ENCODE measurements at regions not wholly inside any gene's neighbourhood (a gene's known extent, or its start where the extent isn't known, plus 50 kb on each side); places are given as distances from the start of the nearest gene placed in this dataset.

DNA sequence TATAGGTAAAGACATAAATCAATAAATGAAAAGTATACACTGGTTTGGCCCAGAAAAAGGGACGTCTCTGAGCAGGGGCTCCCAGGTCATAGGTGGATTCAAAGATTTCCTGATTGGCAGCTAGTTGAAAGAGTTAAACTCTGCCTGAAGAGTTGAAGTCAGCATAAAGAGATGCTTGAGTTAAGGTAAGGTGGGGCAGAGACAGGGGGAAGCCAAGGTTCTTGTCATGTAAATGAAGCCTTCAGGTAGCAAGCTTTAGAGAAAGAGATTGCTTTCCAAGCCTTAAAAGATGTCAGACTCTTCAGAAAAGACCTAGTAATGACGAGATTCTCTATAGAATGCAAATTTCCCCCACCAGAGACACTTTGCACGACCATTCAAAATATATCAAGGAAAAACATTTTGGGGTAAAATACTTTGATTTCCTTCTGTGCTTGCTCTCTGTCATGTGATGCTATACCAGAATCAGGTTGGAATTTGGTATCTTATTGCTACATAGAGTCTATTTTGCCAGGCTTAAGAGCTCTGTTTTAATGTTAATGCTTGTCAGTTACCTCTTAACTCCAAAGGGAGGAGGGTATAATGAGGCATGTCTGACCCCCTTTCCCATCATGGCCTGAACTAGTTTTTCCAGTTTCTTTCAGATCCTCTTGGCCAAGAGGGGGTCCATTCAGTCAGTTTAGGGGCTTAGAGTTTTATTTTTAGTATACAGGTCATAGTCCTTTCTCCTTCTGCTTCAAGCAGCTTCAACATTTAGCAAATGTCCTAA lies 429.6 kb downstream of the ADRA2A start:
- Histone ChIP-seq H3K36me3 (ENCODE audit: control insufficient read depth, insufficient read depth, low read length) (no peaks in the 10 kb centered on the region), H3K4me3 (ENCODE audit: low read depth, low read length) (no peak overlapping the region), H3K27me3 (ENCODE audit: control insufficient read depth, insufficient read depth, low read length) (no peaks in the 10 kb centered on the region)
- CTCF ChIA-PET = no interaction called here
- TF ChIP-seq, protein P1, sequence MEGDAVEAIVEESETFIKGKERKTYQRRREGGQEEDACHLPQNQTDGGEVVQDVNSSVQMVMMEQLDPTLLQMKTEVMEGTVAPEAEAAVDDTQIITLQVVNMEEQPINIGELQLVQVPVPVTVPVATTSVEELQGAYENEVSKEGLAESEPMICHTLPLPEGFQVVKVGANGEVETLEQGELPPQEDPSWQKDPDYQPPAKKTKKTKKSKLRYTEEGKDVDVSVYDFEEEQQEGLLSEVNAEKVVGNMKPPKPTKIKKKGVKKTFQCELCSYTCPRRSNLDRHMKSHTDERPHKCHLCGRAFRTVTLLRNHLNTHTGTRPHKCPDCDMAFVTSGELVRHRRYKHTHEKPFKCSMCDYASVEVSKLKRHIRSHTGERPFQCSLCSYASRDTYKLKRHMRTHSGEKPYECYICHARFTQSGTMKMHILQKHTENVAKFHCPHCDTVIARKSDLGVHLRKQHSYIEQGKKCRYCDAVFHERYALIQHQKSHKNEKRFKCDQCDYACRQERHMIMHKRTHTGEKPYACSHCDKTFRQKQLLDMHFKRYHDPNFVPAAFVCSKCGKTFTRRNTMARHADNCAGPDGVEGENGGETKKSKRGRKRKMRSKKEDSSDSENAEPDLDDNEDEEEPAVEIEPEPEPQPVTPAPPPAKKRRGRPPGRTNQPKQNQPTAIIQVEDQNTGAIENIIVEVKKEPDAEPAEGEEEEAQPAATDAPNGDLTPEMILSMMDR (IDR thresholded peaks at IDR 0.05; ENCODE audit: insufficient read depth, low read depth, low read length) = no peak
- no peak for DNase-seq (ENCODE audit: low read depth)
- POLR2A ChIA-PET = interaction anchor here (0.6 kb wide), 1 partner anchor 10 kb away, joined by 3 read pairs; no protein-coding TSS in a partner anchor

DNA sequence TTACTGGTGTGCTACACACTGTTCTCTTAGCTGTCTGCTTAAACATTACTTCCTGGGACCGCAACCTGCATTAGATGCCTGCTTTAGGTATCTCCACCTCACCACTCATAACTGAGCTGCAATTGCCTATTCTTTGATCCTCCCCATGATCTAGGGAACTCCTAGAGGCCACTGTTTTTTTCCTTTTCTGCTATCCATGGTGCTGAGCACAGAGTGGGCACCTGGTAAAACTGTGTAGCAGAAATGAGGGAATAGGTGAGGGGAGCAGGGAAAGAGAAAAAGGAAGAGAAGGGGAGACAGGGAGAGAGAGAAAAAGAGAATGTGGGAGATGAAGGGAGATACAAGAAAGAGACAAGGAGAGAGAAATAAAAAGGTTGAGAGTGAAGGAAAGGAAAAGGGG lies 434.9 kb downstream of the ADRA2A start:
- H3K4me3 ChIP-seq (ENCODE audit: low read depth, low read length) = no peak overlapping the region
- DNase-seq (ENCODE audit: low read depth) = no peak
- CTCF ChIA-PET = no interaction called here
- no peaks in the 10 kb centered on the region for H3K36me3 ChIP-seq (ENCODE audit: control insufficient read depth, insufficient read depth, low read length)
- TF ChIP-seq, protein P1 (IDR thresholded peaks at IDR 0.05; ENCODE audit: insufficient read depth, low read depth, low read length) = no peak
- POLR2A ChIA-PET = no interaction called here
- H3K27me3 ChIP-seq (ENCODE audit: control insufficient read depth, insufficient read depth, low read length) = no peaks in the 10 kb centered on the region

DNA sequence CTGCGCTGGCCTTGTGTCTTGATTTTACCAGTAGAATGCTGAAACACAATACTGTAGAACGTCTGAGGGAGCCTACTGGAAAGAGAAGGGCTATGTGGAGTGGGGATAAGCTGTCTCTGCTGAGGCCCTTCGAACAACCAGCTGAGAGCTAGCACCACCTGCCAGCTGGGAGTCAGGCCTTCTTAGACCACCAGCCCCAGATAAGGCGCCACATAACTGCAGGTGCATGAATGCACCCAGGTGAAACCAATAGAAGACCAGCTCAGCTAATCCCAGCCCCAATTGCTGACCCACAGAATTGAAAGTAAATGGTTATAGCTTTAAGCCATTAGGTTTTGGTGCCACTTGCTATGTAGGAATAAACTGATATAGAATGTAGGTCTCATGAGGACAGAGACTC lies 438.4 kb downstream of the ADRA2A start:
- ChIA-PET POLR2A (no interaction called here), CTCF (no interaction called here)

DNA sequence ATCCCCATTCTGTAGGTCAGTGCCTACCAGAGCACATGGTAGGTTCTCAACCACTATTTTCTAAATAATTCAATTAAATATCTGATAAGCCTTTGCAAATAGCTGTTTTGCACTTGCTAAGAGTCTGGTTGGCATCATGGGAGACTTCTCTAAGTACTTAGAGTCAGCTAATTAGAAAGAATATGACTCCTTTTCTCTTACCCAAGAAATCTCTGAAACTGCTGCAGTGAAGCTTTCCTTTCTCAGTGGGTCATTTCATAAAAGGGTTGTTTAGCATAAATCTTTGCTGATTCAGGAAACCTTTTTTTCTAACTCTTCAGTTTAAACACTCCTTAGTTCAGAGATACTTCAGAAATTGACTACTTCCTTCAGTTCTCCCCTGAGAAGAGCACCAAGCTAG lies 438.9 kb downstream of the ADRA2A start:
- DNase-seq (ENCODE audit: low read depth) = no peak
- no peak overlapping the region for H3K4me3 ChIP-seq (ENCODE audit: low read depth, low read length)
- no peaks in the 10 kb centered on the region for H3K27me3 ChIP-seq (ENCODE audit: control insufficient read depth, insufficient read depth, low read length)
- POLR2A ChIA-PET = no interaction called here
- no peaks in the 10 kb centered on the region for H3K36me3 ChIP-seq (ENCODE audit: control insufficient read depth, insufficient read depth, low read length)
- CTCF ChIA-PET = no interaction called here
- TF ChIP-seq, protein P1 (IDR thresholded peaks at IDR 0.05; ENCODE audit: insufficient read depth, low read depth, low read length) = no peak

More for the DNA sequence above, 438.4 kb downstream of the ADRA2A start:
- no peaks in the 10 kb centered on the region for H3K36me3 ChIP-seq (ENCODE audit: control insufficient read depth, insufficient read depth, low read length)
- no peak overlapping the region for H3K4me3 ChIP-seq (ENCODE audit: low read depth, low read length)
- no peak for DNase-seq (ENCODE audit: low read depth)
- TF ChIP-seq, protein P1 (IDR thresholded peaks at IDR 0.05; ENCODE audit: insufficient read depth, low read depth, low read length) = no peak
- no peaks in the 10 kb centered on the region for H3K27me3 ChIP-seq (ENCODE audit: control insufficient read depth, insufficient read depth, low read length)

DNA sequence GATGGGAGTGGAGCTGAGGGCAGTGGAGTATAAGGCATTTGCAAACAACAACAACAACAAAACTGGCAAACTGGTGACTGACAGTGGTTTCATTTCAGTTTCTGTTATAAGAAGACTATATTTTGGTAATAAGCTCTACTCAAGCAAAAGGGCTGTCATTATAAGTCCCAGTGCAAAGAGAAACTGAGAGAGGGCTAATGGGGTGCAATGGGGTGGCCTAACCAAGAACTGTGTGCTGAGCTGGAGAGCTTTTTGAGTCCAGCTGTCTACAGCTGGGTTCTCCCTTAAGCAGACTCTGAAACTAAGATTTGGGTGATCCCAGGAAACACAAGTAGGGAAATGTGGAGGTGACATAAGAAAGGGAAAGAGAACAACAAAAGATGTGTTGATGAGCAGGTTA lies 439.3 kb downstream of the ADRA2A start:
- POLR2A ChIA-PET = interaction anchor here (0.6 kb wide), 1 partner anchor 9 kb away, joined by 3 read pairs; no protein-coding TSS in a partner anchor

More for the DNA sequence above, 439.3 kb downstream of the ADRA2A start:
- TF ChIP-seq, protein P1 (IDR thresholded peaks at IDR 0.05; ENCODE audit: insufficient read depth, low read depth, low read length) = no peak
- no peaks in the 10 kb centered on the region for H3K27me3 ChIP-seq (ENCODE audit: control insufficient read depth, insufficient read depth, low read length)
- DNase-seq (ENCODE audit: low read depth) = no peak
- CTCF ChIA-PET = no interaction called here
- no peaks in the 10 kb centered on the region for H3K36me3 ChIP-seq (ENCODE audit: control insufficient read depth, insufficient read depth, low read length)
- no peak overlapping the region for H3K4me3 ChIP-seq (ENCODE audit: low read depth, low read length)

Data from BJ (cell line).